SK-N-SH treated with all-trans-retinoic acid at 6 μM for 48 hours (cell line): ENCODE measurements at regions not wholly inside any gene's neighbourhood (a gene's known extent, or its start where the extent isn't known, plus 50 kb on each side); places are given as distances from the start of the nearest gene placed in this dataset.

Source experiments
- ATAC-seq: fragments of 200-7000 bp; cut with Tn5 transposase; 3 replicates; pipeline ENCODE4 v1.9.1; 2020; ENCODE audit warnings: mild to moderate bottlenecking, moderate library complexity
- BACH2 ChIP-seq: fragments of 250-450 bp; sonication (Bioruptor Pico); IDR thresholded peaks from 2 replicates; pipeline ENCODE4 v1.9.0; 2021; ENCODE audit warnings: mild to moderate bottlenecking, borderline replicate concordance
- CSDC2 ChIP-seq: fragments of 250-450 bp; sonication (Bioruptor Pico); IDR thresholded peaks from 2 replicates; pipeline ENCODE4 v1.5.0; 2020; ENCODE audit warnings: mild to moderate bottlenecking, moderate library complexity
- ESRRG ChIP-seq: fragments of 250-450 bp; sonication (Bioruptor Pico); IDR thresholded peaks from 2 replicates; pipeline ENCODE4 v1.6.1; 2021; ENCODE audit warnings: mild to moderate bottlenecking
- GLIS3 ChIP-seq: fragments of 250-450 bp; sonication (Bioruptor Pico); IDR thresholded peaks from 2 replicates; pipeline ENCODE4 v1.5.0; 2020; ENCODE audit warnings: mild to moderate bottlenecking, moderate library complexity
- PPARA ChIP-seq: fragments of 250-450 bp; sonication (Bioruptor Pico); IDR thresholded peaks from 2 replicates; pipeline ENCODE4 v1.5.0; 2020; ENCODE audit warnings: mild to moderate bottlenecking, borderline replicate concordance
- RARB ChIP-seq: fragments of 250-450 bp; sonication (Bioruptor Pico); IDR thresholded peaks from 2 replicates; pipeline ENCODE4 v1.8.0; 2021; ENCODE audit warnings: mild to moderate bottlenecking, moderate library complexity
- SNAI2 ChIP-seq: fragments of 250-450 bp; sonication (Bioruptor Pico); IDR thresholded peaks from 2 replicates; pipeline ENCODE4 v1.5.0; 2020; ENCODE audit warnings: mild to moderate bottlenecking, moderate library complexity
- TCF4 ChIP-seq: fragments of 250-450 bp; sonication (Bioruptor Pico); IDR thresholded peaks from 2 replicates; pipeline ENCODE4 v1.8.0; 2021; ENCODE audit warnings: mild to moderate bottlenecking, moderate library complexity, borderline replicate concordance
- ZC3H10 ChIP-seq: fragments of 250-450 bp; sonication (Bioruptor Pico); IDR thresholded peaks from 2 replicates; pipeline ENCODE4 v1.5.1; 2021; ENCODE audit warnings: mild to moderate bottlenecking, moderate library complexity
- ZFP3 ChIP-seq: fragments of 250-450 bp; sonication (Bioruptor Pico); IDR thresholded peaks from 2 replicates; pipeline ENCODE4 v1.5.0; 2020; ENCODE audit warnings: mild to moderate bottlenecking, moderate library complexity
- ZFP30 ChIP-seq: fragments of 450-650 bp; formaldehyde crosslinking; IDR thresholded peaks from 2 replicates; pipeline ENCODE4 v1.5.0; 2022; ENCODE audit warnings: mild to moderate bottlenecking, moderate library complexity
- ZNF565 ChIP-seq: fragments of 450-650 bp; formaldehyde crosslinking; conservative IDR thresholded peaks from 2 replicates; pipeline ENCODE4 v1.5.0; 2020; ENCODE audit warnings: low read depth, mild to moderate bottlenecking, moderate library complexity
- ZNF8 ChIP-seq: fragments of 450-650 bp; formaldehyde crosslinking; IDR thresholded peaks from 2 replicates; pipeline ENCODE4 v1.5.0; 2020; ENCODE audit warnings: mild to moderate bottlenecking, moderate library complexity
- TF ChIP-seq, protein P1 (sequence below): fragments of 250-450 bp; sonication (Bioruptor Pico); IDR thresholded peaks from 2 replicates; pipeline ENCODE4 v1.5.0; 2020; ENCODE audit warnings: mild to moderate bottlenecking, moderate library complexity
- TF ChIP-seq, protein P2 (sequence below): fragments of 250-450 bp; sonication (Bioruptor Pico); IDR thresholded peaks from 2 replicates; pipeline ENCODE4 v1.8.0; 2020; ENCODE audit warnings: mild to moderate bottlenecking, moderate library complexity, borderline replicate concordance
- TF ChIP-seq, protein P3 (sequence below): fragments of 250-450 bp; sonication (Bioruptor Pico); IDR thresholded peaks from 2 replicates; pipeline ENCODE4 v1.8.0; 2021; ENCODE audit warnings: low read depth, mild to moderate bottlenecking, moderate library complexity, borderline replicate concordance
- TF ChIP-seq, protein P4 (sequence below): fragments of 250-450 bp; sonication (Bioruptor Pico); IDR thresholded peaks from 2 replicates; pipeline ENCODE4 v1.5.1; 2021; ENCODE audit warnings: mild to moderate bottlenecking, moderate library complexity

DNA sequence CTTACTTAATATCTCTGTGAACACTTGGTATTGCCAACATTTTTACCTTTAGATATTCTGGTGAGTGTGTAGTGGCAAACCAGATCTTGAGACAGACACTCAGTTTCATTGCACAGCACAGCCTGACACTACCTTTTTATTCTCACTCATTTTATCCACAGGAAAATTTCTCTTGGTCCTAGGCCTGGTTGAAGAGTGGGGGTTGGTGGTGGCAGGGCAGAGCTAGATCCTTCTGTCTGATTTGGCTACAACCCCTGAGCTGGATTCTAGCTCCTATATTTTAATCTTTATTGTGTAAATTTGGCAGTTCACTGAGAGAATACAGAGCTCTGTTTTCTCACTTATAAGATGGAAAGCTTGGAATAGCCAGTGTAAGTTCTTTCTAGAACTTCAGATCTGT lies 396.9 kb downstream of the LRIG3 start:
- TF ChIP-seq BACH2 (CRISPR knock-in tag) (no peak), GLIS3 (no peak), CSDC2 (no peak), PPARA (CRISPR knock-in tag) (no peak), ZFP30 (CRISPR knock-in tag) (no peak), RARB (CRISPR knock-in tag) (no peak), ESRRG (CRISPR knock-in tag) (no peak), SNAI2 (CRISPR knock-in tag) (no peak)
- TF ChIP-seq, protein P1, sequence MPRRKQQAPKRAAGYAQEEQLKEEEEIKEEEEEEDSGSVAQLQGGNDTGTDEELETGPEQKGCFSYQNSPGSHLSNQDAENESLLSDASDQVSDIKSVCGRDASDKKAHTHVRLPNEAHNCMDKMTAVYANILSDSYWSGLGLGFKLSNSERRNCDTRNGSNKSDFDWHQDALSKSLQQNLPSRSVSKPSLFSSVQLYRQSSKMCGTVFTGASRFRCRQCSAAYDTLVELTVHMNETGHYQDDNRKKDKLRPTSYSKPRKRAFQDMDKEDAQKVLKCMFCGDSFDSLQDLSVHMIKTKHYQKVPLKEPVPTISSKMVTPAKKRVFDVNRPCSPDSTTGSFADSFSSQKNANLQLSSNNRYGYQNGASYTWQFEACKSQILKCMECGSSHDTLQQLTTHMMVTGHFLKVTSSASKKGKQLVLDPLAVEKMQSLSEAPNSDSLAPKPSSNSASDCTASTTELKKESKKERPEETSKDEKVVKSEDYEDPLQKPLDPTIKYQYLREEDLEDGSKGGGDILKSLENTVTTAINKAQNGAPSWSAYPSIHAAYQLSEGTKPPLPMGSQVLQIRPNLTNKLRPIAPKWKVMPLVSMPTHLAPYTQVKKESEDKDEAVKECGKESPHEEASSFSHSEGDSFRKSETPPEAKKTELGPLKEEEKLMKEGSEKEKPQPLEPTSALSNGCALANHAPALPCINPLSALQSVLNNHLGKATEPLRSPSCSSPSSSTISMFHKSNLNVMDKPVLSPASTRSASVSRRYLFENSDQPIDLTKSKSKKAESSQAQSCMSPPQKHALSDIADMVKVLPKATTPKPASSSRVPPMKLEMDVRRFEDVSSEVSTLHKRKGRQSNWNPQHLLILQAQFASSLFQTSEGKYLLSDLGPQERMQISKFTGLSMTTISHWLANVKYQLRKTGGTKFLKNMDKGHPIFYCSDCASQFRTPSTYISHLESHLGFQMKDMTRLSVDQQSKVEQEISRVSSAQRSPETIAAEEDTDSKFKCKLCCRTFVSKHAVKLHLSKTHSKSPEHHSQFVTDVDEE (CRISPR knock-in tag): no peak
- TF ChIP-seq, protein P2, sequence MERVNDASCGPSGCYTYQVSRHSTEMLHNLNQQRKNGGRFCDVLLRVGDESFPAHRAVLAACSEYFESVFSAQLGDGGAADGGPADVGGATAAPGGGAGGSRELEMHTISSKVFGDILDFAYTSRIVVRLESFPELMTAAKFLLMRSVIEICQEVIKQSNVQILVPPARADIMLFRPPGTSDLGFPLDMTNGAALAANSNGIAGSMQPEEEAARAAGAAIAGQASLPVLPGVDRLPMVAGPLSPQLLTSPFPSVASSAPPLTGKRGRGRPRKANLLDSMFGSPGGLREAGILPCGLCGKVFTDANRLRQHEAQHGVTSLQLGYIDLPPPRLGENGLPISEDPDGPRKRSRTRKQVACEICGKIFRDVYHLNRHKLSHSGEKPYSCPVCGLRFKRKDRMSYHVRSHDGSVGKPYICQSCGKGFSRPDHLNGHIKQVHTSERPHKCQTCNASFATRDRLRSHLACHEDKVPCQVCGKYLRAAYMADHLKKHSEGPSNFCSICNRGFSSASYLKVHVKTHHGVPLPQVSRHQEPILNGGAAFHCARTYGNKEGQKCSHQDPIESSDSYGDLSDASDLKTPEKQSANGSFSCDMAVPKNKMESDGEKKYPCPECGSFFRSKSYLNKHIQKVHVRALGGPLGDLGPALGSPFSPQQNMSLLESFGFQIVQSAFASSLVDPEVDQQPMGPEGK (CRISPR knock-in tag): no peak
- TF ChIP-seq, protein P3, sequence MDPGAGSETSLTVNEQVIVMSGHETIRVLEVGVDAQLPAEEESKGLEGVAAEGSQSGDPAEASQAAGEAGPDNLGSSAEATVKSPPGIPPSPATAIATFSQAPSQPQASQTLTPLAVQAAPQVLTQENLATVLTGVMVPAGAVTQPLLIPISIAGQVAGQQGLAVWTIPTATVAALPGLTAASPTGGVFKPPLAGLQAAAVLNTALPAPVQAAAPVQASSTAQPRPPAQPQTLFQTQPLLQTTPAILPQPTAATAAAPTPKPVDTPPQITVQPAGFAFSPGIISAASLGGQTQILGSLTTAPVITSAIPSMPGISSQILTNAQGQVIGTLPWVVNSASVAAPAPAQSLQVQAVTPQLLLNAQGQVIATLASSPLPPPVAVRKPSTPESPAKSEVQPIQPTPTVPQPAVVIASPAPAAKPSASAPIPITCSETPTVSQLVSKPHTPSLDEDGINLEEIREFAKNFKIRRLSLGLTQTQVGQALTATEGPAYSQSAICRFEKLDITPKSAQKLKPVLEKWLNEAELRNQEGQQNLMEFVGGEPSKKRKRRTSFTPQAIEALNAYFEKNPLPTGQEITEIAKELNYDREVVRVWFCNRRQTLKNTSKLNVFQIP (CRISPR knock-in tag): no peak
- no peak for ATAC-seq

DNA sequence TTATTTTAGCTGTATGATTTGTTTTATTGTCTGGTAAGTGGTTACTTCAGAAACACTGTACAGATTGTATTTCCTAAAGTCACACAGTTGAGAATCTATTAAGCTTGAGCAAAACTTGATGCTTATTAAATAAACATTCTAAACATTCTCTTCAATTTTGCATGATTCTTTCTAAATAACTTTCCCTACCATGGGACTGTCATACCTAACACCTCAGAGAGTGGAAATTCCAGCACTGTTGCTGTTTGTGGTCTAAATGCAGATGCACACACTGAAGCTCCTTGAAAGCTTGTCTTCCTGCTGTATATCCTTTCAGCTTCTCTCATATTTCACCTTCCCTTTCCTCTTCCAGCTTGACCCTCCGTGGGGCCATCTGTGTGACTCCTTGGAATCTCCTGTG lies 392.0 kb downstream of the LRIG3 start:
- no peak for ATAC-seq
- TF ChIP-seq ESRRG (CRISPR knock-in tag): no peak
- TF ChIP-seq TCF4 (CRISPR knock-in tag): no peak
- no peak for TF ChIP-seq ZFP30 (CRISPR knock-in tag)
- no peak for TF ChIP-seq ZC3H10
- no peak for TF ChIP-seq CSDC2
- TF ChIP-seq GLIS3: no peak
- TF ChIP-seq, protein P1 (CRISPR knock-in tag): no peak
- no peak for TF ChIP-seq ZNF8 (CRISPR knock-in tag)
- TF ChIP-seq, protein P4, sequence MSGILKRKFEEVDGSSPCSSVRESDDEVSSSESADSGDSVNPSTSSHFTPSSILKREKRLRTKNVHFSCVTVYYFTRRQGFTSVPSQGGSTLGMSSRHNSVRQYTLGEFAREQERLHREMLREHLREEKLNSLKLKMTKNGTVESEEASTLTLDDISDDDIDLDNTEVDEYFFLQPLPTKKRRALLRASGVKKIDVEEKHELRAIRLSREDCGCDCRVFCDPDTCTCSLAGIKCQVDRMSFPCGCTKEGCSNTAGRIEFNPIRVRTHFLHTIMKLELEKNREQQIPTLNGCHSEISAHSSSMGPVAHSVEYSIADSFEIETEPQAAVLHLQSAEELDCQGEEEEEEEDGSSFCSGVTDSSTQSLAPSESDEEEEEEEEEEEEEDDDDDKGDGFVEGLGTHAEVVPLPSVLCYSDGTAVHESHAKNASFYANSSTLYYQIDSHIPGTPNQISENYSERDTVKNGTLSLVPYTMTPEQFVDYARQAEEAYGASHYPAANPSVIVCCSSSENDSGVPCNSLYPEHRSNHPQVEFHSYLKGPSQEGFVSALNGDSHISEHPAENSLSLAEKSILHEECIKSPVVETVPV (CRISPR knock-in tag): no peak
- TF ChIP-seq ZFP3 (CRISPR knock-in tag): no peak
- TF ChIP-seq, protein P3 (CRISPR knock-in tag): no peak
- TF ChIP-seq ZNF565 (CRISPR knock-in tag): no peak
